ENCODE measurements at regions not wholly inside any gene's neighbourhood (a gene's known extent, or its start where the extent isn't known, plus 50 kb on each side); places are given as distances from the start of the nearest gene placed in this dataset.

GRCh38 chr5:89283728-89284493 is 400.9 kb upstream of the MEF2C start:
- no peak for DNase-seq

- DNase-seq, result no peak
These were observed 399.8 kb upstream of the MEF2C start for GRCh38 chr5:89282554-89283510.

- no peak for DNase-seq
These were observed 399.0 kb upstream of the MEF2C start for GRCh38 chr5:89281766-89282553.

- DNase-seq, result no peak
These were observed 398.2 kb upstream of the MEF2C start for GRCh38 chr5:89281211-89281610.

GRCh38 chr5:89280103-89281037 is 397.4 kb upstream of the MEF2C start:
- DNase-seq, result no peak

- DNase-seq, result no peak
These were observed 396.5 kb upstream of the MEF2C start for GRCh38 chr5:89279391-89280036.

GRCh38 chr5:89277816-89278215 is 394.8 kb upstream of the MEF2C start:
- no peak for DNase-seq

GRCh38 chr5:89276566-89277305 is 393.8 kb upstream of the MEF2C start:
- no peak for DNase-seq

GRCh38 chr5:89275066-89275855 is 392.3 kb upstream of the MEF2C start:
- no peak for DNase-seq

- DNase-seq, result no peak
These were observed 390.3 kb upstream of the MEF2C start for GRCh38 chr5:89273289-89273688.

- DNase-seq, result no peak
These were observed 387.9 kb upstream of the MEF2C start for GRCh38 chr5:89270901-89271300.

- DNase-seq, result no peak
These were observed 386.7 kb upstream of the MEF2C start for GRCh38 chr5:89269721-89270120.

- no peak for DNase-seq
These were observed 385.5 kb upstream of the MEF2C start for GRCh38 chr5:89268460-89268859.

GRCh38 chr5:89267788-89268187 is 384.8 kb upstream of the MEF2C start:
- DNase-seq, result no peak

- DNase-seq, result no peak
These were observed 382.7 kb upstream of the MEF2C start for GRCh38 chr5:89265511-89266179.

GRCh38 chr5:89263846-89264245 is 380.9 kb upstream of the MEF2C start:
- DNase-seq, result no peak

- DNase-seq, result no peak
These were observed 379.0 kb upstream of the MEF2C start for GRCh38 chr5:89262030-89262429.

GRCh38 chr5:89260254-89260653 is 377.3 kb upstream of the MEF2C start:
- DNase-seq, result no peak

GRCh38 chr5:89255845-89256463 is 373.0 kb upstream of the MEF2C start:
- DNase-seq, result no peak
